ENCODE measurements at regions not wholly inside any gene's neighbourhood (a gene's known extent, or its start where the extent isn't known, plus 50 kb on each side); places are given as distances from the start of the nearest gene placed in this dataset.

DNA sequence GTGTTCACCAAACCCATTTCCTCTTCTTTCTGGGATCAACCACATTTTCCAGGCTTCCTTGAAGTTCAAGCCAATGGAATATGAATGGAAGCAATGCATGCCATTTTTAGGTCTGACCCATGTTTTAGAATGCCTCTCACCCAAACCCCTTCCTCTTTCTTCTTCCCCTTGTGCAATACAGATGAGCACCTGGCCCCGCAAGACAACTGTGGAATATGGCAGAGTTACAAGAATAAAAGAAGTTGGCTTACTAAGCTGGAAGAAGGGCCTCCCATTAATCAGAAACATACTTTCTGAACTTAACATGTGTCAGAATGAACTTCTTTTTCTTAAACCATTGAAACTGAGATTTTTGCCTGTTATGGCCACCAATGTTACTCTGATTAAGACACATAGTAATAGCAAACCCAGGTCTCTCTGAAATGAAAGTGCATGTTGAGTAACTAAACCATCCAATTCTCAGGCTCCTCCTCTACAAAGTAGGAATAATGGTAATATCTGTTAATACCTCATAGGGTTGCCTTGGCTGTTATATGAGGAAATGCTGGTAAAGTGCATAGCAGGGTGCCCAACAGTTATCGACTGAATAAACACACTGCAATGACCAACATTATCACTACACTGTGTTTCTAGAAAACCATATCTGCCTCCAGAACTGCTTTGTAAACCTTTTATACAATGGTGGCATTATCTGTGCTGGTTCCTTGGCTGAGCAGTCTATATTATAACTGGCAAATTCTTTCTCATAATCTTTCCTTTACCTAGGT is 382.2 kb upstream of the NRP1 start:
- no peak overlapping the region for H3K4me3 ChIP-seq
- H3K27ac ChIP-seq: no peak overlapping the region
- peaks cover 5% of the 10 kb centered on the region for H3K4me1 ChIP-seq (replicated peaks)
- no peaks in the 10 kb centered on the region; the same call in none of the 2 replicates for H3K9me3 ChIP-seq (replicated peaks)
- no peak for DNase-seq (ENCODE audit: low read depth in 1 of 2, low spot score in 2 of 2)
- no peaks in the 10 kb centered on the region for H3K36me3 ChIP-seq
- H3K27me3 ChIP-seq (replicated peaks): no peaks in the 10 kb centered on the region

DNA sequence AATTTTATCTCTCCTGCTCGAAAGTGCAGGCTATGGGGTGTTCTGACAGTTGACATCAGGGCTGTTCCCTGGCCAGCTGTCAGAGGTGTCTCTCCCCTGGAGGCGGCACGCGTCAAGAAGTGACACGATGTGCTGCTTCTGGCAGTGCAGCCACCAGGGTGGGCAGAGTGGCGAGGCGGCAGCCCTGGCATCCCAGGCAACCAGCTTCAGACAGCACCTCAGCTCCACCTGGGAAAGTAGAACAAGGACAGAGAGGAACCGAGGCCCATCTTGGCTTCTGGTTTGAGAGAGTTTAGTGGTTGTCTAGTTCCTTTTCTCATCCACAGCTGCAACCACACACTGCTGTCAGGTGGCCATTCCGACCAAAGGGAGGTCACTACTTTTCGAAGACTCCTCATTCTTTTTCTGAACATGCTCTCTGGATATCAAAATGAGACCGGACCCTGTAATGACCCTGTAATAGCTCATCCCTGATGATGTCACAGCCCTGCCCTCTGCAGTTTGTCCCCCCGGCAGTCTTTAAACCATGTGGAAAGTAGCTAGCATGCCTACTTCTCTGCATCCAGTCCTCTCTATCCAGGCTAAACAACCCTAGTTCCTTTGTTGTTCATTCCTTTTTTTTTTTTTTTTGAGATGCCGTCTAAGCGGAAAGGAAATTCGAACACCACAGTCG is 381.0 kb upstream of the NRP1 start:
- no peaks in the 10 kb centered on the region for H3K4me1 ChIP-seq (replicated peaks)
- no peak overlapping the region for H3K27ac ChIP-seq
- no peaks in the 10 kb centered on the region; the same call in none of the 2 replicates for H3K9me3 ChIP-seq (replicated peaks)
- DNase-seq (ENCODE audit: low read depth in 1 of 2, low spot score in 2 of 2): no peak
- no peaks in the 10 kb centered on the region for H3K27me3 ChIP-seq (replicated peaks)
- H3K4me3 ChIP-seq: no peak overlapping the region
- H3K36me3 ChIP-seq: no peaks in the 10 kb centered on the region

DNA sequence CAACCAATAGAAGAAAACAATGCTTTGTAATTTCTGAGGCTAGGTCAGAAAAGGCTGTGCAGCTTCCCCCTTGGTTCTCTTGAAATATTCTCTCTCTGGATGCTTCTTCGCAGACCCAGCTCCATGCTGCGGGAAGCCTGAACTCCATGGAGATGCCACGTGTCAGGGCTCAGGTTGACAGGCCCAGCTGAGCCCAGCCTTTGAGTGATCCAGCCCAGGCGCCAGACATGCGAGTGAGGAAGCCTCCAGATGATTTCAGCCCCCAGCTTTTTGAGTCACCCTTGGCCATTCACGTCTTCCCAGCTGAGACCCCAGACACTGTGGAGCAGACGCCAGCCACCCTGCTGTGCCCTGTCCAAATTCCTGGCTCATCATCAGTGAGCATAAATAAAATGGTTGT is 378.4 kb upstream of the NRP1 start:
- no peaks in the 10 kb centered on the region; the same call in 1 of the 2 replicates for H3K9me3 ChIP-seq (replicated peaks)
- DNase-seq (ENCODE audit: low read depth in 1 of 2, low spot score in 2 of 2): no peak

DNA sequence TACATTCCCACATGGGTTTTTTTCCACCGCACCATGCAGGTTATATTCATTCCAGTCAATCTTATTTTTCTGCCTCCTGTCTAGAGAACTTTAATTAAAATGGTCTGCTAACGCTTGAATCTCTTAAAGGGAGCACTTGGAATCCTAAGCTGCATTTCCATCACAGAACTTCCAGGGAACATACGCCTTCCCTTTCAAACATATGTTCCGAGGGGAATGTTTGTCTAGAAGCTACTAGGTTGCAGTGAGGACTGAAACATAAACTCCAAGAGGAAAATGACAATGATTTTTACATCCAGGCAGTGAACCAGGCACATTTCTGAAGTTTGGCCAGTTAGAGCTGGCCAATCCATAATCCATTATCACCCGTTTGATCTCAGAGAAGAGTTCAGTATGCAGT is 375.5 kb upstream of the NRP1 start:
- DNase-seq (ENCODE audit: low read depth in 1 of 2, low spot score in 2 of 2): no peak
- Histone ChIP-seq H3K9me3 (replicated peaks) (no peaks in the 10 kb centered on the region; the same call in 1 of the 2 replicates), H3K4me1 (replicated peaks) (no peaks in the 10 kb centered on the region), H3K27me3 (replicated peaks) (no peaks in the 10 kb centered on the region), H3K4me3 (no peak overlapping the region), H3K36me3 (no peaks in the 10 kb centered on the region), H3K27ac (no peak overlapping the region)

More for the DNA sequence above, 378.4 kb upstream of the NRP1 start:
- H3K36me3 ChIP-seq: no peaks in the 10 kb centered on the region
- H3K4me1 ChIP-seq (replicated peaks): no peaks in the 10 kb centered on the region
- no peak overlapping the region for H3K27ac ChIP-seq
- H3K27me3 ChIP-seq (replicated peaks): no peaks in the 10 kb centered on the region
- no peak overlapping the region for H3K4me3 ChIP-seq

DNA sequence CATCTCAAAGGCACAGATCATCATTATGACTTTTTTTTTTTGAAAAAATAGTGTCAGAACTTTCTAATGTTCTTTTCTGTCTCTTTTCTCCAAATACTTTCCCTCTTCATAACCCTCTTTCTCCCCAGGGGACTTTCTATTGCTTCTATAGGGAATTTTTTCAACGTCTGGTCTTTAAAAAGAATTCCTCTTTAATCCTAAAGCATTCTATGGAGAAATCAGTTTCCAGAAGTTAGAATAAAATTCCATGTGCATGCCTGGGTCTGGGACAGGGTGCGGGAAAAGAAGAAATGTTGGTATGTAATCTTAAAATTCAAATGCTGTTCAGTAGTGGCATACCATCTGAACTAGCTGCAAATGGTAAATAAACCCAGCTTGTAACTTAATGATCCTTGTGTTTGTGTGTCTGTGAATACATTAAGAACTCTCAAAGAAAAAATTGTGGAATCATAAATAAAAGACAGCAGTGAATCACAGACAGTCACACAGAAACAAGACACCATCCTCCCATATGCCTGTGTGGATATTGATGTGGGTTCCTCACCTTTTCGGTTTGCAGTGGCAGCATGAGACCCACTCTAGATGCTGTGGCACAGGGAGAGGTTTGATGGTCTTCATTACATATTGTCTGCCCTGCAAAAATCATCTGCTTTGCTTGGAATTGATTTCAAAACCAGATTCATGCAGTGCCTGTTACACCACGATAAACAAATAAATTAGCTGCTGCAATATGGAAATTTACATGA is 374.7 kb upstream of the NRP1 start:
- Histone ChIP-seq H3K4me3 (no peak overlapping the region), H3K27ac (no peak overlapping the region), H3K36me3 (no peaks in the 10 kb centered on the region), H3K9me3 (replicated peaks) (no peaks in the 10 kb centered on the region; the same call in 1 of the 2 replicates), H3K27me3 (replicated peaks) (no peaks in the 10 kb centered on the region), H3K4me1 (replicated peaks) (no peaks in the 10 kb centered on the region)
- no peak for DNase-seq (ENCODE audit: low read depth in 1 of 2, low spot score in 2 of 2)

DNA sequence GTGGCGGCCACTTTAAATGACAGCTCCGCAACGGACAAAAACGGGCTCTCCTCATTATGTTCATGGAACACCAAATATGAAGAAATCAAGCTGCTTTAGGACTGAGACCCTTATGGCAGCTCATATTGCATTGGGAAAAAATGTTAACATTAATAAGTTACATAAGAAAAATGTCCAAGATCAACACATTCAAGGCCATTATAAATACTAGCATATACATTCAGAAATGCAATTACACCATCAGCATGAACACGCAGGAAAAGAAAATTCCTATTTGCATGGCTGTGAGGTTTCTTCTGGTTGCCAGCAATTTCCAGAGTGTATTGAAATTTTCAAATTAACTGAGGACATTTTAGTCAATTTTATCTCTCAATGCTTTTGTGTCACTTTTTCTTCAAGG is 374.1 kb upstream of the NRP1 start:
- Histone ChIP-seq H3K36me3 (no peaks in the 10 kb centered on the region), H3K27me3 (replicated peaks) (no peaks in the 10 kb centered on the region), H3K9me3 (replicated peaks) (no peaks in the 10 kb centered on the region), H3K27ac (no peak overlapping the region), H3K4me1 (replicated peaks) (no peaks in the 10 kb centered on the region), H3K4me3 (no peak overlapping the region)
- DNase-seq (ENCODE audit: low read depth in 1 of 2, low spot score in 2 of 2): no peak

DNA sequence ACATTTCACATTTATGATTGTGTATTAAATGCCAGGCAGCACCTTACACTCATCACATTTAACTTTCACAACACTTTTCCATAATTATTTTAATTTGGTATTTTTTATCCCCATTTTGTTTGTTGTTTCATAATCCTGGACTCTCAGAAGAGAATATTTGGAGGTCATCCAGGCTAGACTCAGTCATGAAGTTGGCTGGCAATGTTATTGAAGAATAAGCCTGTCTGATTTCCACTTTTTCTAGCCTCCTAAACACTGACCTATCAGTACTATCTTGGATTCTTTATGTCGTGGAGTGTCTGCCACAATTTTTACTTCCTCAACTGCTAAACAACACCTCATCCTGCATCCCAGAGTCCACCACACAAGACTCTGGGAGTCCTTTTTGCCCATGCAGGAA is 372.3 kb upstream of the NRP1 start:
- H3K27ac ChIP-seq: no peak overlapping the region

DNA sequence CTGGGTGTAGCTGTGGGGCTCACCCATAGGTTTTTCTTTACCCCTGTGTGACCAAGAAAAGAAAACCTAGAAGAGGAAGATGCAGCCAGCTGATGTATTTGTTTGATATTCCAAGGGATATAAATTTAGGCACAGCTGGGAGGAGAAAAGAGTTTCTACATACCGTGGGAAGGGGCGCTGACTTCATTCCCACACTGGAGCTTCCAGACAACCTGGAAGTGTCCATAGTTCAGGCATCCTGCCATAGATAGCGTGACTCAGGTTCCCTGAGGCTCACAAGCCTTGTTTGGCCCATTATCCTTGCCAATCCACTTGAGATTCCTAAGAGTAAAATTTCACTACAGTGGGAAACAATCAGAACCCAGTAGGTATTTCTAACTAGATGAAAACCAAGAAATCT is 371.7 kb upstream of the NRP1 start:
- Histone ChIP-seq H3K27ac (no peak overlapping the region), H3K4me3 (no peak overlapping the region), H3K27me3 (replicated peaks) (no peaks in the 10 kb centered on the region), H3K4me1 (replicated peaks) (no peaks in the 10 kb centered on the region), H3K9me3 (replicated peaks) (no peaks in the 10 kb centered on the region), H3K36me3 (no peaks in the 10 kb centered on the region)
- DNase-seq (ENCODE audit: low read depth in 1 of 2, low spot score in 2 of 2): no peak

More for the DNA sequence above, 372.3 kb upstream of the NRP1 start:
- H3K4me3 ChIP-seq: no peak overlapping the region
- no peak for DNase-seq (ENCODE audit: low read depth in 1 of 2, low spot score in 2 of 2)
- H3K4me1 ChIP-seq (replicated peaks): no peaks in the 10 kb centered on the region
- no peaks in the 10 kb centered on the region for H3K36me3 ChIP-seq
- no peaks in the 10 kb centered on the region for H3K27me3 ChIP-seq (replicated peaks)
- no peaks in the 10 kb centered on the region for H3K9me3 ChIP-seq (replicated peaks)

DNA sequence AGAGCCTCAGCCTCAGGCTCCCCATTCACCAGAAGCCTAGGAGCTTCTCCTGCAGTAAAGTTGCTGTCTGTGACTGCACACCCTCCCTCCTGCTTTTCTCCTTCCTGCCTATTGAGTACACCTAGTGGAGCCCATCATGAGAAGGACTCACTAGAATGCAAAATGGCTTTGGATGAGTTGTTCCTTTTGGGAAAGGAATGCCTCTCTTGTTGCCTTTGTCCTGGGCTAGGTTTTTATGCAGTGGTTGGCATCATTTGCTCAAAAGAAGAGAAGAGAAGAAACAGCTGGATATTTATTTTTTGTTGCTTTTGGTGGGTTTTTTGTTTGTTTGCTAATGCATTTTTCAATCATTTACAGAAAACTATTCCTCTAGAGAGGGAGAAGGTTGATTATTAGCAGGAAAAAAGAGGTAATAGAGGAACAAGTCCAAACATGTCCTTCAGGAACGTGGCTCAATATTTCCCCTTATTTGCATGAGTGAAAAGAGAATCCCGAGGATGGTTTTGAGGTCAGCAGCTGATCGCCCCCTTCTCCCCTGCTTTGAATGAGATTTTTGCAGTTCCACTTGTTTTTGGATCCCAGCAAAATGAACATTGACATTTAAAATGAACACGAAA is 369.9 kb upstream of the NRP1 start:
- H3K27ac ChIP-seq: no peak overlapping the region
- no peaks in the 10 kb centered on the region for H3K9me3 ChIP-seq (replicated peaks)
- DNase-seq (ENCODE audit: low read depth in 1 of 2, low spot score in 2 of 2): no peak
- H3K36me3 ChIP-seq: no peaks in the 10 kb centered on the region
- no peaks in the 10 kb centered on the region for H3K27me3 ChIP-seq (replicated peaks)
- no peak overlapping the region for H3K4me3 ChIP-seq
- no peaks in the 10 kb centered on the region for H3K4me1 ChIP-seq (replicated peaks)

DNA sequence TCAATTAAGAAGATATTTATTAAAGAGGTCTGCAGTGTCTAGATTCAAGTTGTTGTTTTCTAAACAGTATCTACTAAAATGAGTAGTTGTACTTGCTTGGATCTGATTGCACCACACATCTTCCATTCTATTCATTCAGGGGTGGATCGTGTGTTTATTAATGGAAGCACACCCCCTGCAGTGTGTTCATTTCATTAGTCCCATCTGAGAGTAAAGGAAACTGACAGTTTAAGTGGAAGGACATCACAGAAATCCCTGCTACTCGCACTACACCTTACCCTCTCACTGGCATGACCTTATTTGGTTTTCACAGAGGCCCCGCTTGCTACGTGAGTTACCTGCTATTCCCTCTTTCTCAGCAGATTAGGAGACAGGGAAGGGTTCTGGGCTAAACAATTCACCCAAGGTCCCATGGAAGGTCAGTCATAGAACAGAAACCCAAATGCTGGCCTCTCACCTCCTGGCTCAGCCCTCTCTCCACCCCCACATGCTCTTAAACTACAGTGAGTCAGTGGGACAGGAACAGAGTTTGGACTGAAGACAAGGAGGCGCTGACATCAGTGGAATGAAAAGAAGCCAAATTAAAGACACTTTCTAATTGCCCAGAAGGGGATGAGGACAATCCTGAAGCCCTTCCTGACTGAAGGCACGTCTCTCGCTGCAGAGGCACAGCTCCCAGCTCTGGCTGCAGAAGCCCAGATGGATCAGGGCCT is 369.2 kb upstream of the NRP1 start:
- no peak overlapping the region for H3K27ac ChIP-seq
- no peaks in the 10 kb centered on the region for H3K4me1 ChIP-seq (replicated peaks)
- no peaks in the 10 kb centered on the region for H3K9me3 ChIP-seq (replicated peaks)
- no peak overlapping the region for H3K4me3 ChIP-seq
- no peak for DNase-seq (ENCODE audit: low read depth in 1 of 2, low spot score in 2 of 2)
- no peaks in the 10 kb centered on the region for H3K27me3 ChIP-seq (replicated peaks)
- no peaks in the 10 kb centered on the region for H3K36me3 ChIP-seq

DNA sequence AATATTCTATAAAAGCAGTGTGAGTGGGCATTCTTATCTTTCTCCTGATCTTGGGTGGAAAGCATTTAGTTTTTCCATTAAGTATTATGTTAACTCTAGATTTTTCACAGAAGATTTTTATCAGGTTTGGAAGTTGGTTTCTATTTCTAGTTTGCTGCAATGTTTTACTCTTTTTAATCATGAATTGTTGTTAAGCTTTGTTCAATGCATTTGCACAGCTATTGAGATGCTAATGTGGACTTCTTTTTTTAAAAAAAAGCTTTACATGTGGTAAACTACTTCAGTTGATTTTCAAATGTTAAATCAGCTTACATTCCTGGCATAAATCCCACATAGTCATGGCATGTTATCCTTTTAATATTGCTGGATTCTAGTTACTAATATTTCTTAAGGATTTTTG is 363.6 kb upstream of the NRP1 start:
- no peaks in the 10 kb centered on the region for H3K36me3 ChIP-seq
- no peak for DNase-seq (ENCODE audit: low read depth in 1 of 2, low spot score in 2 of 2)
- H3K4me1 ChIP-seq (replicated peaks): no peaks in the 10 kb centered on the region
- H3K27me3 ChIP-seq (replicated peaks): no peaks in the 10 kb centered on the region
- no peak overlapping the region for H3K4me3 ChIP-seq
- H3K9me3 ChIP-seq (replicated peaks): no peaks in the 10 kb centered on the region
- H3K27ac ChIP-seq: no peak overlapping the region

DNA sequence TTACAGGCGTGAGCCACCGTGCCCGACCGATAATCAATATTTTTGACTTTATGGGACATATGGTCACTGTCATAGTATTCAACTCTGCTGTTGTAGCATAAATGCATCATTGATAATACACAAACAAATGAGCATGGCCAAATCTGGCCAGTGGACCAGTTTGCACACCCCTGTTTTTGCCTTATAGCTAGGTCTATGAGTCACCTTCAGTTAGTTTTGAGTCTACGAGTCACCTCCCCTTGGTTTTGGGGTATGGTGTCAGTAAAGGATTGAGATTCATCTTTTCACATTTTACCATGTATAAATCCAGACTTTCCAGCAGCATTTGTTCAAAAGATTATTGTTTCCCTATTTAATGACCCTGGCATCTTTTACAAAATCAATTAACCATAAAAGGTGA is 362.5 kb upstream of the NRP1 start:
- H3K9me3 ChIP-seq (replicated peaks): no peaks in the 10 kb centered on the region
- DNase-seq (ENCODE audit: low read depth in 1 of 2, low spot score in 2 of 2): no peak
- no peaks in the 10 kb centered on the region for H3K36me3 ChIP-seq
- no peak overlapping the region for H3K4me3 ChIP-seq
- H3K27ac ChIP-seq: no peak overlapping the region
- H3K27me3 ChIP-seq (replicated peaks): no peaks in the 10 kb centered on the region
- no peaks in the 10 kb centered on the region for H3K4me1 ChIP-seq (replicated peaks)

DNA sequence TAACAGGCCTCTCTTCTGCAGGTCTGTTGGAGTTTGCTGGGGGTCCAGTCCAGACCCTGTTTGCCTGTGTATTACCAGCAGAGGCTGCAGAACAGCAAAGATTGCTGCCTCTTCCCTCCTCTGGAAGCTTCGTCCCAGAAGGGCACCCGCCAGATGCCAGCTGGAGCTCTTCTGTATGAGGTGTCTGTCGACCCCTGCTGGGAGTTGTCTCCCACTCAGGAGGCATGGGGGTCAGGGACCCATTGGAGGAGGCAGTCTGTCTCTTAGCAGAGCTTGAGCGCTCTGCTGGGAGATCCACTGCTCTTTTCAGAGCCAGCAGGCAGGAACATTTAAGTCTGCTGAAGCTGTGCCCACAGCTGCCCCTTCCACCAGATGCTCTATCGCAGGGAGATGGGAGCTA is 361.1 kb upstream of the NRP1 start:
- Histone ChIP-seq H3K4me1 (replicated peaks) (no peaks in the 10 kb centered on the region), H3K27ac (no peak overlapping the region), H3K27me3 (replicated peaks) (no peaks in the 10 kb centered on the region), H3K9me3 (replicated peaks) (no peaks in the 10 kb centered on the region), H3K36me3 (no peaks in the 10 kb centered on the region), H3K4me3 (no peak overlapping the region)
- DNase-seq (ENCODE audit: low read depth in 1 of 2, low spot score in 2 of 2): no peak

Measured in SJSA1 (cell line).